Stimulated activated CD8-positive, alpha-beta memory T cell treated with anti-CD3 and anti-CD28 coated beads, Interleukin-12 subunit alpha, Interleukin-12 subunit beta, amount 100 ng/mL, for 24 hours (primary cell): ENCODE measurements at regions not wholly inside any gene's neighbourhood (a gene's known extent, or its start where the extent isn't known, plus 50 kb on each side); places are given as distances from the start of the nearest gene placed in this dataset.

Experiments used
- DNase-seq: peaks from one replicate; pipeline ENCODE4 v3.0.0-alpha.2; 2020; ENCODE audit errors: extremely low read depth

DNA sequence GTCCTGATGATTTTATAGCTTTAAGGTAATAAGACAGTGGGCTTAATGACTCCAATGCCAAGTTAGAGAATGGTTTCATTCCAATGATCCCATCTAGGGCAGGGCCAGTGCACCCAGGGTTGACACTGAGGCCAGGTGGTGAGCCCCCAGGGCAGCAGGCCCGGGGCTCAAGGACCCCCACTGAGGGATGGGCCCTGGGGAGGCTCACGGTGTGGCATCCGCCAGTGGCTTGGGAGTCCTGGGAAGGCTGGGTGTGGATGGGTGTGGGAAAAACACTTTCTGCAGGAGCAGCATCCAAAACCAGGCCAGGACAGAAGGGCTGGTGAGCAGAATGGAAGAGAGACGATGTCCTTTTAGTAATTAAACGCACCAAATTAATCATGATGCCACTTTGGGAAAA lies 626.3 kb downstream of the TBC1D22A start:
- no peak for DNase-seq

DNA sequence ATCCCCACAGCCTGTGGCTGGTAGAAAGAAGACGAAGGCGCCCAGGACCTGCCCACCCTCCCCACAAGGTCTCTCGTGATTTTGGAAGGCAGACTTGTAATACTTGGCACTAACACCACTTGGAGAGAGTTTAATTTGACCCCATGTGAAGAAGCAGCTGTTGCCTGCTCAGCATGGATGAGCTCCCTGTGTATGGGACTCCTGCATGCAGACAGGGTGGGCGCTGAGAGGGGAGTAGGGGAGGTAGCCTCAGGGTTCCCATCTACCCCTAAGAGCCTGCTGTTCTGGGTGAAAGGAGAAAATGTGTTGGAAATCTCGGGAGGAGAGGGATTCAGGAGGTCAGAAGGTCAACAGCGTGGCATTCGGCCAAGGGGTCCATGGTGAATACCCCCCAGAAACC lies 625.9 kb downstream of the TBC1D22A start:
- DNase-seq: no peak

DNA sequence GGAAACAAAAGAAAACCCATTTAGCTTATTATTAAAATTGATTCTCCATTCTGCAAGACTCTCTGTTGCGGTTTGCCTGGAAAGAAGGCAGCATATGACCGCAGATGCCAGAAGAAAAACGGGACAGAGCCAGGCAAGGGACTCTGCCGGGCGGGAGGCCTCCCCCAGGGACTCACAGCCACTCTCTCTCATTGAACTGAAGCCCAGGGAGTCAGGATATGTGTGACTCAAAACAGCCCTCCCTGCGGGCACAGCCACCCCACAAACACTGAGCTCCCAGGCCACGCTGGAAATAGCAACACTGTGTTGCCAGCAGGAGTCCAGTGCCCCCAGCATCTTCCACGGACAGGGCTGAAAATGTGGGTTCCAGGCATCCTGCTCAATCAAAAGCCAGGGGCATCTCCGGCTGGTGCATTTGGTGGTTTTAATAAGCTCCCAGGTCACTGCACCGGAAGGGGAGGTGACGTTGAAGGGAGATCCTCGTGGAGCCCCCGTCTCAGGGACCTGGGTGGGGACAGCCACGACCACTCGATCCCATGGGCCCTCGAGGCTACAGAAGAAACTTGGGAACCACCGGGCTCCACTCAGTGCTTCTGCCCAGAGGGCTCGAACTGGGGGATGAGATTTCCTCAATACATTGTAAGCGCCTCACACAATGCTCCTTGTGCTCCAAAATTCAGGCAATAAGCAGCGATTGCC lies 624.5 kb downstream of the TBC1D22A start:
- DNase-seq: no peak

DNA sequence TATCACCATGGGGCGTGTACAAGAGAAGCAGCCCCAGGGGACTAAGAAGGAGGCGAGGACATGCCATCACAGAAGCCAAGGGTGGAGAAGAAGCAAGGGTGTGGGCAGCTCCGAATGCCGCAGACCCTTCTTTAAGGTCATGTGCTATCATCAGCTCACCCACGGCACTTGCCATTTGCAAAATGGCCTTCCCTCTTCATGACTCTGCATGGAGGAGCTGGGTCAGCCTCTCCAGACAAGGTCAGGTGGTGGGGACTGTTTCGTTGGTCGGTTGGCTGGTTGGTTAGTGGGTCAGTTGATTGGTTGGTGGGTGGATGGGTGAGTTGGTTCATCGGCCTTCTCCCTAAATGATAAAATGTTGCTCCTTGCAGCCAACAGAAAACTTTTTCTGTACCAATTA lies 622.5 kb downstream of the TBC1D22A start:
- no peak for DNase-seq

DNA sequence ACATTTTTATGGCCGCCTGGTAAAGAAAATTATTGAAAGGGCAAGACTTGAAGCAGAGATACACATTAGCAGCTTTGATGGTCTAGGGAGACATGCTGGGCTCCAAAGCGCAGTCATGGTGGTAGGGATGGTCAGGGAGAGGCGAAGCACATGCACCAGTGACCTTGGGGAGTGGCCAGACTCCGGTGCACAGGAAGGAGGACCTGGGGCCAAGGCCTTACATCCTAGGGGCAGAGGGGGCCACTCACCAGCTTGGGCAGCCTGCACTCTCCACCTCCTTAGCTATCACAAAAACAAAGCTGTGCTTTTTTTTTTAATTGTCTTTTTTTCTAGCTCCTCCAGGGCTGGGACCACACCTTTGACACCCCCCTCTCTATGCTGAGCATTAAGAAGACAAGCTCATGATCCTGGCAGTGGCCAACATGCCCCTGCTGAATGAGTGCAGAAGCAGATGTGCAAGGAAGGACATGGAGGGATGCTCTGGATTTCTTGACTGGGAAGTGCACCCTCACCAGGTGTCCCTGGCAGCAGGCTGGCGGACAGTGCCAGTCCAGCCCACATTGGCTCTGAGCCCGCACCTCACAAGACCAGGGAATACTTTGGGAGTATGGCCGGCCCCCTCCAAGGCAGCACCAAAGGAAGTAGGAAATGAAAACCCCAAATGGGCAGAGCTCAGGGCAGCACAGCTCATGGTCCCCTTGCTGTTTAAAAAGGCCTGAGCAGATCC lies 619.9 kb downstream of the TBC1D22A start:
- DNase-seq: no peak

DNA sequence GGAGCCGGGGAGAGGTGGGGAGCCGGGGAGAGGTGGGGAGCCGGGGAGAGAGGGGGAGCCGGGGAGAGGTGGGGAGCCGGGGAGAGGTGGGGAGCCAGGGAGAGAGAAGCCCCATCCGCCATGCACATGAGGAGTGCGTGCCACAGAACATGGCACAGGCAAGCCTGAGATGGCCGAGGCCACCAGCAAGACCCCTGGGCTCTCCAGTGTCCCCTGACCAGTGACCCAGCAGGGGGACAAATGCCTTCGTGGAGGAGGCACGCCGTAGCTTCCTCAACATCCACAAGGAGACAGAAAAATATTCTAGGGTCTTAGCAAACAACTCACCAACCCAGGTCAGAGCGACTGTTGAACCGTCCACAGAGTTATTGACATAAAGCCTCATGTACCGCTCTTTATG lies 618.8 kb downstream of the TBC1D22A start:
- DNase-seq: no peak

DNA sequence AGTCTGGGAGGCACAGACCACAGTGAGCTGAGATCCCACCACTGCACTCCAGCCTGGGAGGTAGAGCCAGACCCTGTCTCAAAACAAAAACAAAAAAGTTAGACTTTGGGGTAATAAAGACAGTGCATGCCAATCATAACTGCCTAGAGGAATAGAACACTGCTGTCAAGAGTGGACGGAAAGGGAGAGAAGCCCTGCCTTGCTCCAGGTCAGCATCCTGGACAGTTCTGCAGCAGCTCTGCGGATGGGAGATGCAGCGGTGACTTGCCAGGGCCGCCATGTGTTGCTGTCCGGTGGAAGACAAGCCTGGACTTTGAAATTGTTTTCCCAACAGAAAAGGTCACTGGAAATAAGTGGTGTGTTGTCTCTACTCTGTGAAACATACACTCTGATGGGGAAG lies 618.2 kb downstream of the TBC1D22A start:
- DNase-seq: no peak

DNA sequence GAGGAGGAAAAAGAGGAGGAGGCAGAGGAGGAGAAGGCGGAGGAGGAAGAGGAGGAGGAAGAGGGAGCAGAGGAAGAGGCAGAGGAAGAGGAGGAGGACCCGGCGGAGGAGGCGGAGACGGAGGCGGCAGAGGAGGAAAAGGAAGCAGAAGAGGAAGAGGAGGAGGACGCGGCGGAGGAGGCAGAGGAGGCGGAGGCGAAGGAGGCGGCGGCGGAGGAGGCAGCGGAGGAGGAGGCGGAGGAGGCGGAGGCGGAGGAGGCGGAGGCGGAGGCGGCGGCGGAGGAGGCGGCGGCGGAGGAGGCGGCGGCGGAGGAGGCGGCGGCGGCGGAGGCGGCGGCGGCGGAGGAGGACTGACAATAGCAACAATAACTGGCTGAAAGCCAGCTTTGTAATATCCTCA lies 616.6 kb downstream of the TBC1D22A start:
- DNase-seq: no peak

DNA sequence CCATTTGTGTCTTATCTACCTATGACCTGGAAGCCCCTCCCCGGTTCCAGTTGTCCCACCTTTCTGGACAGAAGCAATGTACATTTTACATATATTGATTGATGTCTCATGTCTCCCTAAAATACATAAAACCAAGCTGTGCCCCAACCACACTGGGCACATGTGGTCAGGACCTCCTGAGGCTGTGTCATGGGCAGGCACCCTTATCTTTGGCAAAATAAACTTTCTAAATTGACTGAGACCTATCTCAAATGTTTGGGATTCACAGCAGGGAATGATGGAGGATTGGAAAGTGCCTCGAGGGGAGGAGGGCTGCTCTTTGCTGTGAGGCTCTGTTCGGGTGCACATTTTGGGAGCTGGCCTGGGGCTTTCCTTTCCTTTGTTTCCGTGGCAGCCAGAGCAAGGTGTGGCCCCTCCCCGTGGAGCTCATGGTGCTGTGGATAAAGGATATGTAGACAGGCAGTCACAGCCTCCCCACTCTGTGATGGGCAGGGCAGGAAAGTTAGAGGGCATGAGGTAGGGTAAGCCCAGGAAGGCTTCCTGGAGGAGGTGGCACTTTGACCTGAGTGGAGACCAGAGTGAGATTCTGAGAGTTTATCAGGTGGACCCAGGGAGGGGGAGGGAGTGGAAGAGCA lies 615.6 kb downstream of the TBC1D22A start:
- no peak for DNase-seq

DNA sequence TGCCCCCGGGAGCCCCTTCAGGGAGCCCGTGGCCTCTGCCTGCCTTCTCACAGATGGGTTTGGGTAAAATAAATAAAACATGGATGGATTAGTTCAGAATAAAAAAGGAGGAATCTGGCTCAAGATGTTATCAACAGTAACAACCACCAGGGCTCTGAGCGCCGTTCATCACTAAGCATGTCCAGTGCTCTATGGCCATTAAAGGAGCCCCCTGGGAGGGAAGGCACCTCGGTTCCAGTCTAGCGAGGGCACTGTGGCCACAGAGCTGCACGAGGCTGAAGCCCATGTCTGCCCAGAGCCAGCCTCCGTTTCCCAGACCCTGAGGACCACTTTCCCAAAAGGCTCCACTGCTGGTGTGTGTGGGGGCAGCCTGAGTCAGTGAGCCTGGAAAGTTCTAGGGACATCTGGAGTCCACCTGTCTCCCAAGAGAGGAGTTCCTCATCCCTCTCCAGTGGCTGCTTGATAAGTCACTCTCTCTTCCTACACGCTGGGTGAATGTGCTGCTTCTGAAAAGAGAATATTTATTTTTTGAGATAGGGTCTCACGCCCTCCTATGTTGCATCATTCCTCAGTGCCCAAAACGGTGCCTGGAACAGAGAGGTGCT lies 614.6 kb downstream of the TBC1D22A start:
- DNase-seq: no peak

DNA sequence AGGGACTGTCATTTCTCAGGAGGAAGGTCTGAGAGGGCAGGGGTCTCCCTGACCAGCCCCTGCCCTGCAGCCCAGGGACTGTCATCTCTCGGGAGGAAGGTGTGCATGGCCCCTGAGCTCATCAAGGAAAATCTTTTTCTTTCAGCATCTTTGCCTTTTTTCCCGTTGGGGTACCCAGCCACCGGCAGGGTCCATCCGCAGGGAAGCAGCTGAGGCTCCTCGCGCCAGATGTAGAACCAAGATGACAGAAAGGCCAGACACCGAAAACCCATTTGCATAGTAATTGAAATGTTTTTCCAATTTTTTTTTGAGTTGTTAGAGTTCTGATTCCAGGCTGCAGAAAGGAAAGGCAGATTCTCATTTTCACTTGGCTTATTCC lies 613.9 kb downstream of the TBC1D22A start:
- no peak for DNase-seq

DNA sequence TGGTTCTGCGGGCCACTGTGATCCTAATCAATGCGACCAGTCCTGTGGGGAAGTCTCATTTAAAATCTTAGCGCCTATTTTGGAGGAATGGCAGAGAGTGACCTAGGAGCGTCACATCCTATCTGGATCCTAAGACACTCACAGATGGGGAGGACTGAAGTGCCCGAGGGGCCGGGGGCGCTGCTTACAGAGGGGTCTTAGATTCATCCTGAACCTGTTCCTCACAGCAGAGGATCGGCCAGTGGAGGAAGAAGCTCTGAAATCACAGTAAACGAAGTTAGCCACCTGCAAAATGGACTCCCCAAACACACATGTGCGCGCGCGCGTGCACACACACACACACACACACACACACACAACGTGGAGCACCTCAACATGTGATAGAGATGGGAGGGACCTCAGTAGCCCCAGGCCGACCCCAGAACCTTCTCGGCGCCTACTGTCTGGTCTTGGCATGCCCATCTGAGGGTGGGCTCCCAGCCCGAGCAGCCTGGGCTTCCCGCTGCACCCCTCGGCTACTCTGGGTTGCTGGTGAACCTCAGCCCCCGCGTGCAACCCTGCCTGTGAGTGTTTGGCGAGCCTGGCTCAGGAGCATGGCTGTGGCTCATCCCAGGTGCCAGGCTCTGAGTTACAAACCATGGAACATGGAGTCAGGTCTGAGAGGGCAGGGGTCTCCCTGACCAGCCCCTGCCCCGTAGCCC lies 613.3 kb downstream of the TBC1D22A start:
- DNase-seq: no peak

DNA sequence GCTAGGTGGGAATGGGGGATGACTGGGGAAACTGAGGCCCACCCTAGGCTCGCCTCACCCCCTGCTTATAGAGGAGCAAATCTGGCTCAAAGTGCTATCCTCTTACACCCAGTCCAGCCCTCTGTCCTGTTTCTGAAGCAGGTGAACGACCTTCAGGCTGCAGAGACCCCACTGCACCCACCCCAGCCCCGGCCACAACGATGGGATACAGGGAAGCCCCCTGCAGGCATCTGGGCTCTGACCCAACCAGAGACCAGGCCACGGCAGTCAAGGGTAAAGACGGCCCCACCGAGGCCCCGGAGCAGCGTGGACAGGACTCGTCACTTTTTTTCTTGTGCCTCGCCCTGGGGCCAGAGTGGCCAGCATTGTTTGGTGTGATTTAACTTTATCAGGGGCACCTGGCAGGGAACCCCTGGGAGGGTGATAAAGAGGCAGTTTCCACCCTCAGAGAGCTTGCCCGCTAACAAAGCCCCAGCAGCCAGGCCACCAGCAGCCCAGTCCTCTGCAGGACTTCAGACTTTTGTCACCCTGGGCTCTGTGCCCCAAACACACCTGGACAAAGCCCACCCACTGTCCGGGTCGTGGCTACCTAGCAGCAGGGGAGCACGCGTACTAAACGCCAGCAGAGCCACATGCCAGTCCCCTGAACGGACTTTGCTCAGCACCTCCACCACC lies 612.6 kb downstream of the TBC1D22A start:
- no peak for DNase-seq

DNA sequence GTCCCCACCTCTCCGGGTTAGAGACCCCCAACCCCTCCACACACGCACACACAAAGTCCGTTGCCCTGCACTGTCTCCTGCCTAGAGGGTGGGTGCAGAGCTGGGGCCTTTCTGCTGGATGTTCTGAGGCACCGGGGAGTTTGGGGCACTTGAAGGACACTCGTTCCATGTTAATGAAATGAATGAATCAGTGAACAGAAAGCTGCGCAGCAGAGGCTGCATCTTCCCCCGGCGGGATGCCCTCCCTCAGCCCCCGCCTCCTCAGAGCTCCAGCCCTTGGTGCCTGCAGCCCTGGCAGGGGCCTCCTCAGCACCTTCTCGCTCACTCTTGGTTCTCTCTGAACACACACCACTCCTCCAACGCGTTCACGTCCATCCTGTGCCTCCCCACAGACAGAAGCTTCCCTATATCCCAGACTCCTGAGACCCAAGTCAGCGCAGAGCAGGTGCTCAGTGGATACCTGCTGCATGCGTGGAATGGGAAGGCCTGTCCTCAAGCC lies 611.9 kb downstream of the TBC1D22A start:
- DNase-seq: no peak

DNA sequence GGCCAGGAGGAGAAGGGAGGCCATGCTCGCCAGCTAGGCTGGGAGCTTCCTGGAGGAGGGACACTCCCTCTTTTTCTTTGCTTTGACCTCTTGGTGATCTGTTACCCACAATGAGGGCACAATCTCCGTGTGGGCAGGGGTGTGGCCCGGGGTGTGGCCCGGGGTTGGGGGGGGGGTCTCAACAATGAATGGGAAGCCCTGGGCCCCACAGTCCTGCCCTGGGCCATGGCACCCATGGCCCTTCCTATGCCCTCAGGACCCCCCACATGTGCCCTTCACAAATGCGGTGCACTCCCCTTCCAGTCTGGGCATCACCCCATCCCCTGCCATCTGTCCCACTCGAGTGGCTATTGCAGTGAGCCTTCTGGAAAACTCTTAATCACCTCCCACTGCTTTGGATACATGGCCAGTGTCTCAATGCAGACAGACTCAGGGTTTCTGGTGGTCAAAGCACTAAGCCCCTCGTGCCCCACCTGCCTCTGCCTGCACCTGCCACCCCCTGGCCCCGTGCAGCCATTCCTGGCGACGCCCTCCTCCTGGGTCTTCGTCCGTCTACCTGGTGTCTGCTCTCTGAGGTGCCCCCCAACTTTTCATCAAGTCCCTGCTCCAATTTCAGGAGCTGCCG lies 611.3 kb downstream of the TBC1D22A start:
- no peak for DNase-seq

DNA sequence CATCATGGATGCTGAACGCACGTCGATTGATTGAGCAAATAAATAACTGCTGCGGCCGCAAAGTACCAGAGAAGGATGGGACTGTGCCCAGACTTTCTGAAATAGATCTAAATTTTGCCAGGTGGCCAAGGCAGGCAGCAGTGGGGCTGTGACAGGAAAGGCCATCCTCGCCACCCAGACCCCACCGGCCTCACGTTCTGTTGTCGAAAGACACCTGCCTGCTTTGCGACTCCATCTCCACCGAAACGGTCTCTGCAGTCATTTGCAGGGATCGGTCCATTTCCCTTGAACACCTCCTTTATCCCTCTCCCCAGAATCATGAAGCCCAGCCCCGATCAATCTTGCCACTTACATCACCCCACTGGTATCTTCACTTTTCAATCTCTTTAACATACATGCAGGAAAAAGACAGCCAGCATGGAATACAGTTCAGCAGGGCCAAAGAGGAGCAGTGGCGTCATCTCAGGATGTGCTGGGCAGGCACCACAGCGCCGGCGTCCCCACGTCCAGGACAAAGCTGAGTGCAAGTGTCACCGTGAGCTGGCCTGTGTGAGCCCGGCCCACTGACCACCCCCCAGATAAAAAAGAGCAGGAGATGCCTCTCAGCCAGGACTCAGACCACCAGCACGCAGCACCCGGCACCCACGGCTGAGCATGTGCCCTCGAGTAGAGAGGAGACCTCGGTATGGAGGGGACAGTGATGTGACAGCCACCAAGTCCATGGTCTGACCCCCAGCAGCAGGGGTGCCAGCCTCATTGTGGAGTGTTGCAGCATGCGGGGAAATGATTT lies 610.3 kb downstream of the TBC1D22A start:
- no peak for DNase-seq

DNA sequence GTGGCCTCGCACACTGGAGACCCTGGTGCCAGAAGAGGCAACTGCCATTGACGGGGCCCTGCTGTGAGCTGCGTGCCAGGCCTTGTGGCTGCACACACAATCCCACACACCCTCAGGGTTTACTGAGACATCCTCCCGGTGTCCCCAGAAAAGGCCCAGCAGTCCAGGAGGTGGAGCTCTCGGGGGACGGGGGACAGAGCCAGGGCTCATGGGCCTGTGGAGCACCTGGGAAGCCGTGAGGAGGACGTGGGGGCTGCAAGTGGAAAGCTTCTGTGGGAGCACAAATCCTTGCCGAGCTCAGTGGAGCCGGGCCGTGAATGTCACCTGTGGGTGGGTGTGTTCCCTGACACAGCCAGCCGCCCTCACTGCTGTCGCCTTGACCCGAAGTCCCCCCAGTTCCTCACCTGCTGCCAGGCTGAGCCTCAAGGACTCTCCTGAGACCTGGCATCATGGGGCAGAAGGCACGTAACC lies 609.7 kb downstream of the TBC1D22A start:
- DNase-seq: no peak

DNA sequence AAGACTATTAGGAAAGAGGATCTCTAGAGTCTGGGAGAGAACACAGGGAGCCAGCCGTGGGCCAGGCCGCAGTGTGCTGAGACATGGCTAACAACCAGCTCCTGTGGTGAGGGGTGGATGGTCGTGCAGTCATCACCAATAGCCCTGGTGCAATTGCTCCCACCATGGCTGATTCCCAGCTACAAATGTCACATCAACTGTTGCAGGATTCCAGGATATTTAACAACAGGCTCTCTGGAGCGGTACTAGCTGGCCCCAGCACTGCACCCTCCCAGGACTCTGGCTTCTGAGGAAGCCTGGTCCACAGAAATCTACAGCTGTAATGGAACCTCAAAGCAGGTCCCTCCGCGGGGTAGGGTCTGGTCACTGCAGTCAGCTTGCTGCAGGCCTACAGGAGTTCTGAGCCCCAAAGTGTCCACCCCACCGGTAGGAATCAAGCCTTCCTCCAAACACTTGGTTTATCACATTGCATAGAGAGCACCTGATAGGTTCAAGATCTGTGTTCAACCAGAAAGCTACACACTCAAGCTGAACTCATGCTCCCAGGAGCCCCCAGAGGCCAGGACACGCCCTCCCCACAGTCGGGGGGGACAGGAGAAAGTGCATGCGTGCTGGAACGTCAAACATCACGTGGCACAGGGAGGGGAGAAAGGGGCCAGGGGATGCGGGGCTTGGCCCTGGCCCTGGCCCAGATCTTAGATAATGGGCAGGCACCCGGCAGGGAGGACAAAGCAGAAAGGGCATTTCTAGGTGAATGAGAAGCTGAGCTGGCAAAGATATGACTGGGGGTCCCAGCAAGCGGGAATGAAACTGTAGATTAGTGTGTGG lies 609.0 kb downstream of the TBC1D22A start:
- no peak for DNase-seq
